ENCODE measurements at regions not wholly inside any gene's neighbourhood (a gene's known extent, or its start where the extent isn't known, plus 50 kb on each side); places are given as distances from the start of the nearest gene placed in this dataset.

DNA sequence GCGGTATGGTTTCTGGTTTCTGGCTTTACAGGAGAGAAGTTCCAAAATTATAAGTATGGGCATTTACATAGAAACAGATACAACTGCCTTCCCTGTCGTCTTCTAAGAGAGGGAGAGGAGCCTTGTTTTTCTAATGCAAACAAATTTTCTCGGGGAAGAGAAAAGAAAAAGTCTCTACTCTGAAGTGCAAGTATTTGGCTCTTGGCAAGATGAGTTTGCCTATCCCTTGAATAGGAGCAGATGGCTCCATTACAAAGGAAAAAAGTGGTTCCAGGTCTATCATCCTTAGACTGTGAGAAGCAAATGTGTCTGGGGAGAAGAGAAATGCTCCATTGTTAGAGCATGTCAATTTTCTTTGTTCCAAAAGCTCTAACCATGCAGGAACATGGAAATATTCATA is 455.6 kb downstream of the BUD13 start:
- TF ChIP-seq POLR2A (IDR thresholded peaks at IDR 0.05) (no peak), CTCF (IDR thresholded peaks at IDR 0.05) (no peak), EP300 (IDR thresholded peaks at IDR 0.05) (no peak)
